ENCODE measurements at regions not wholly inside any gene's neighbourhood (a gene's known extent, or its start where the extent isn't known, plus 50 kb on each side); places are given as distances from the start of the nearest gene placed in this dataset.

GRCh38 chr14:105860615-105861580 is 334.5 kb downstream of the TMEM121 start:
- no peaks in the 10 kb centered on the region for H3K36me3 ChIP-seq
- intact Hi-C loops (cut with DNase I), result no loop called here
- H3K9me3 ChIP-seq, result no peaks in the 10 kb centered on the region
- DNase-seq (ENCODE audit: extremely low spot score in 2 of 2), result no peak
- H3K4me1 ChIP-seq, result no peaks in the 10 kb centered on the region
- no peak for TF ChIP-seq POLR2AphosphoS5 (IDR thresholded peaks at IDR 0.05; ENCODE audit: insufficient read depth in 1 of 2, low read depth in 1 of 2)
- TF ChIP-seq, protein P1, sequence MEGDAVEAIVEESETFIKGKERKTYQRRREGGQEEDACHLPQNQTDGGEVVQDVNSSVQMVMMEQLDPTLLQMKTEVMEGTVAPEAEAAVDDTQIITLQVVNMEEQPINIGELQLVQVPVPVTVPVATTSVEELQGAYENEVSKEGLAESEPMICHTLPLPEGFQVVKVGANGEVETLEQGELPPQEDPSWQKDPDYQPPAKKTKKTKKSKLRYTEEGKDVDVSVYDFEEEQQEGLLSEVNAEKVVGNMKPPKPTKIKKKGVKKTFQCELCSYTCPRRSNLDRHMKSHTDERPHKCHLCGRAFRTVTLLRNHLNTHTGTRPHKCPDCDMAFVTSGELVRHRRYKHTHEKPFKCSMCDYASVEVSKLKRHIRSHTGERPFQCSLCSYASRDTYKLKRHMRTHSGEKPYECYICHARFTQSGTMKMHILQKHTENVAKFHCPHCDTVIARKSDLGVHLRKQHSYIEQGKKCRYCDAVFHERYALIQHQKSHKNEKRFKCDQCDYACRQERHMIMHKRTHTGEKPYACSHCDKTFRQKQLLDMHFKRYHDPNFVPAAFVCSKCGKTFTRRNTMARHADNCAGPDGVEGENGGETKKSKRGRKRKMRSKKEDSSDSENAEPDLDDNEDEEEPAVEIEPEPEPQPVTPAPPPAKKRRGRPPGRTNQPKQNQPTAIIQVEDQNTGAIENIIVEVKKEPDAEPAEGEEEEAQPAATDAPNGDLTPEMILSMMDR (IDR thresholded peaks at IDR 0.05), result no peak
- no peak overlapping the region for H3K4me3 ChIP-seq
- H3K27ac ChIP-seq, result no peak overlapping the region
- no peaks in the 10 kb centered on the region for H3K27me3 ChIP-seq

- Histone ChIP-seq H3K4me1 (no peaks in the 10 kb centered on the region), H3K27ac (no peak overlapping the region), H3K9me3 (no peaks in the 10 kb centered on the region), H3K4me3 (no peak overlapping the region), H3K36me3 (no peaks in the 10 kb centered on the region), H3K27me3 (no peaks in the 10 kb centered on the region)
- intact Hi-C loops (cut with DNase I), result no loop called here
- no peak for DNase-seq (ENCODE audit: extremely low spot score in 2 of 2)
- TF ChIP-seq, protein P1 (IDR thresholded peaks at IDR 0.05), result no peak
- TF ChIP-seq POLR2A (IDR thresholded peaks at IDR 0.05), result no peak
- no peak for TF ChIP-seq POLR2AphosphoS5 (IDR thresholded peaks at IDR 0.05; ENCODE audit: insufficient read depth in 1 of 2, low read depth in 1 of 2)
These were observed 335.6 kb downstream of the TMEM121 start for GRCh38 chr14:105861985-105862465.

- TF ChIP-seq POLR2A (IDR thresholded peaks at IDR 0.05) (no peak), POLR2AphosphoS5 (IDR thresholded peaks at IDR 0.05; ENCODE audit: insufficient read depth in 1 of 2, low read depth in 1 of 2) (no peak)
- TF ChIP-seq, protein P1 (IDR thresholded peaks at IDR 0.05), result no peak
- no peaks in the 10 kb centered on the region for H3K36me3 ChIP-seq
- no peaks in the 10 kb centered on the region for H3K27me3 ChIP-seq
- H3K4me3 ChIP-seq, result no peak overlapping the region
- H3K9me3 ChIP-seq, result no peaks in the 10 kb centered on the region
- DNase-seq (ENCODE audit: extremely low spot score in 2 of 2), result no peak
- intact Hi-C loops (cut with DNase I), result no loop called here
- no peaks in the 10 kb centered on the region for H3K4me1 ChIP-seq
- no peak overlapping the region for H3K27ac ChIP-seq
These were observed 336.3 kb downstream of the TMEM121 start for GRCh38 chr14:105862581-105863239.

DNA sequence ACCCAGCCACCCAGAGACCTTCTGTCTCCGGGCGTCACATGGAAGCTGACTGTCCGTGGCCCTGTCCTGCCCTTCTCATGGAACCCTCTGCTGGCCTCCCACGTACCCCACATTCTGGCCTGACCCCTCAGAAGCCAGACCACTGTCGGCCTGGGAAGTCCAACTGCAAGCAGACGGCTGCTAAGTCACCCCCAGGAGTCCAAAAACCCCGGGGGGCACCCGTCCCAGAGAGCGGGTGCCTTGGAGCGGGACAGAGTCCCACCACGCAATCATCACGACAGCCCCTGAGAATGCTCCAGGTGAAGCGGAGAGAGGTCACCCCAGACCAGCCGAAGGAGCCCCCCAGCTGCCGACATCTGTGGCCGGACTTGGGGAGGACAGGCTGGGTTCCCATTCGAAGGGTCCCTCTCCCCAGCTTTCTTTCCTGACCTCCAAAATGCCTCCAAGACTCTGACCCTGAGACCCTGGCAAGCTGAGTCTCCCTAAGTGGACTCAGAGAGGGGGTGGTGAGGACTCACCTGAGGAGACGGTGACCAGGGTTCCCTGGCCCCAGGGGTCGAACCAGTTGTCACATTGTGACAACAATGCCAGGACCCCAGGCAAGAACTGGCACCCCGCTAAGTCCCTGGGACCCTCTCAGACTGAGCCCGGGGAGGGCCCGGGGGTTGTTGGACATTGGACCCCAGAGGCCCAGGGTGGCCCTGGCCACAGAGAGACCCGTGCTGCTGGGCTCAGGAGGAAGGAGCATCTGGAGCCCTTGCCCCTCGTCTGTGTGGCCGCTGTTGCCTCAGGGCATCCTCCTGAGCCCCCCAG is 337.1 kb downstream of the TMEM121 start:
- intact Hi-C loops (cut with DNase I), result no loop called here
- no peak overlapping the region for H3K4me3 ChIP-seq
- H3K27ac ChIP-seq, result no peak overlapping the region
- H3K4me1 ChIP-seq, result no peaks in the 10 kb centered on the region
- H3K36me3 ChIP-seq, result no peaks in the 10 kb centered on the region
- H3K9me3 ChIP-seq, result no peaks in the 10 kb centered on the region
- DNase-seq (ENCODE audit: extremely low spot score in 2 of 2), result no peak
- TF ChIP-seq POLR2AphosphoS5 (IDR thresholded peaks at IDR 0.05; ENCODE audit: insufficient read depth in 1 of 2, low read depth in 1 of 2) (no peak), POLR2A (IDR thresholded peaks at IDR 0.05) (no peak)
- TF ChIP-seq, protein P1 (IDR thresholded peaks at IDR 0.05), result no peak
- no peaks in the 10 kb centered on the region for H3K27me3 ChIP-seq
